ENCODE measurements at regions not wholly inside any gene's neighbourhood (a gene's known extent, or its start where the extent isn't known, plus 50 kb on each side); places are given as distances from the start of the nearest gene placed in this dataset.
A peak's percentile ranks its signal among the peaks of the same experiment; 100 is the strongest.

DNA sequence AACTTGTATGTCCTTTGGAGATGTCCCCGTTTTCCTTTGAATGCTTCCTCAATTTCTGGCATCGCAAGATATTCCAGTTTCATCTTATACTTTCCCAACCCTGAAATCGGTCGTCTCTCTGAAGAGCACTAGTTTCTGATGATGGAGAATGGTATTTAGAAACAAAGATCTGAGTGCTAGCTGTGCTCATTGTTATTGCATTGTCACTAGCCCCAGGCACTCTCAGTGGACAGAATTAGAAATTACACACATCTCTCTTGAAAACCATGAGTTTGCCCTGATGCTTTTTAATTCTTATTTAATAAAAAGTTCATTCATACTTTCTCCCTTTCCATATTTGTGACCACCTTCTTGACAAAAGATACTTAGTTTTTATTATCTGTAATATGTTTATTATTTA, 67.7 kb downstream of the C9orf152 start:
- DNase-seq (no peak), ATAC-seq (no peak)
- peaks cover 10 to 40% (median 24%) of the 10 kb centered on the region in 7 donors for H3K4me1 Mint-ChIP-seq
- Histone ChIP-seq H3K36me3 (ENCODE audit: control insufficient read depth in 2 of 3, insufficient read depth in 3 of 3, low read length in 3 of 3) (no peaks in the 10 kb centered on the region), H3K27me3 (ENCODE audit: control insufficient read depth in 2 of 2, insufficient read depth in 2 of 2, low read length in 2 of 2) (no peaks in the 10 kb centered on the region), H3K4me3 (ENCODE audit: low read length) (no peak overlapping the region), H3K27ac (ENCODE audit: low read depth, low read length) (no peak overlapping the region), H3K4me1 (ENCODE audit: control insufficient read depth in 2 of 2, insufficient read depth in 2 of 2, low read length in 2 of 2) (peaks cover 10 to 12% of the 10 kb centered on the region in 2 donors), H3K9me3 (ENCODE audit: control insufficient read depth in 2 of 3, low read length in 3 of 3) (no peaks in the 10 kb centered on the region)
- H3K36me3 Mint-ChIP-seq, result peaks cover 0 to 30% (median 10%) of the 10 kb centered on the region in 5 donors
- POLR2A ChIA-PET, result no interaction called here
- no peak overlapping the region for H3K4me3 Mint-ChIP-seq
- intact Hi-C loops (cut with micrococcal nuclease), result no loop called here
- CTCF ChIA-PET, result no interaction called here
- no peaks in the 10 kb centered on the region for H3K27me3 Mint-ChIP-seq
- no peak overlapping the region for H3K27ac Mint-ChIP-seq
- peaks cover 0 to 2% (median 0%) of the 10 kb centered on the region in 11 donors for H3K9me3 Mint-ChIP-seq

DNA sequence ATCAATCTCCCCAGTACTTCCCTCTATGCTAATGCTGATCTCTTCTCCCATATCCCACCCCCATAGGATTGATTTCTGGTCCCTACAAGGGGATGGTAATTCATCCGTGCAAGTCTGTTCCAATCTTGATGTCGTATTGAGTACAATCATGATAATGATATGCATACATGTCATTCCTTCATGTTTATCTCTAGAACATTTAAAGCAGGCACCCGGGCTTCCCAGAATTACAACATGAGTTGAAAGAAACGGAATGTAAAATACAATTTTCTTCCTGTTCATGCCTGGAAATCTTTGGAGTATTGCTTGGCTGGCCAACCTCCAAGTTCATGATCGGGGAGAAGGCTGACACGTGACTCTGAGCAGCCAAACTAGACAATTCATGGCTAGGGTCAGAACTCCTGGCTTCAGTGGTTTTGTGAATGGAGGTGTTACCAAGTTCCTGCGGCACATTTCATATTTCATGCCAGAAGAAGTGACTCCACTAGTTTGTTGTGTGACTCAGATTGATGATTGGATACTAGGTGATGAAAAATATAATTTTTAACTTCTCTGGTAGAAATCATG, 66.6 kb downstream of the C9orf152 start:
- H3K4me3 ChIP-seq (ENCODE audit: low read length), result no peak overlapping the region
- H3K4me1 Mint-ChIP-seq, result peaks cover 10 to 48% (median 24%) of the 10 kb centered on the region in 7 donors
- DNase-seq (no peak), ATAC-seq (no peak)
- CTCF ChIA-PET, result no interaction called here
- H3K4me1 ChIP-seq (ENCODE audit: control insufficient read depth in 2 of 2, insufficient read depth in 2 of 2, low read length in 2 of 2), result peaks cover 10 to 12% of the 10 kb centered on the region in 2 donors
- POLR2A ChIA-PET, result no interaction called here
- intact Hi-C loops (cut with micrococcal nuclease), result no loop called here
- H3K27ac Mint-ChIP-seq, result no peak overlapping the region
- peaks cover 0 to 2% (median 0%) of the 10 kb centered on the region in 11 donors for H3K9me3 Mint-ChIP-seq
- no peaks in the 10 kb centered on the region for H3K36me3 ChIP-seq (ENCODE audit: control insufficient read depth in 2 of 3, insufficient read depth in 3 of 3, low read length in 3 of 3)
- H3K27me3 ChIP-seq (ENCODE audit: control insufficient read depth in 2 of 2, insufficient read depth in 2 of 2, low read length in 2 of 2), result no peaks in the 10 kb centered on the region
- H3K27me3 Mint-ChIP-seq, result no peaks in the 10 kb centered on the region
- H3K36me3 Mint-ChIP-seq, result peaks cover 0 to 34% (median 10%) of the 10 kb centered on the region in 5 donors
- no peak overlapping the region for H3K27ac ChIP-seq (ENCODE audit: low read depth, low read length)
- H3K4me3 Mint-ChIP-seq, result no peak overlapping the region
- no peaks in the 10 kb centered on the region for H3K9me3 ChIP-seq (ENCODE audit: control insufficient read depth in 2 of 3, low read length in 3 of 3)

GRCh38 chr9:110142253-110142652, 65.7 kb downstream of the C9orf152 start:
- Histone ChIP-seq H3K27me3 (ENCODE audit: control insufficient read depth in 2 of 2, insufficient read depth in 2 of 2, low read length in 2 of 2) (no peaks in the 10 kb centered on the region), H3K4me1 (ENCODE audit: control insufficient read depth in 2 of 2, insufficient read depth in 2 of 2, low read length in 2 of 2) (peaks cover 10 to 12% of the 10 kb centered on the region in 2 donors), H3K4me3 (ENCODE audit: low read length) (no peak overlapping the region), H3K27ac (ENCODE audit: low read depth, low read length) (no peak overlapping the region), H3K36me3 (ENCODE audit: control insufficient read depth in 2 of 3, insufficient read depth in 3 of 3, low read length in 3 of 3) (no peaks in the 10 kb centered on the region), H3K9me3 (ENCODE audit: control insufficient read depth in 2 of 3, low read length in 3 of 3) (no peaks in the 10 kb centered on the region)
- ChIA-PET CTCF (interaction anchor here (0.5 kb wide), 1 partner anchor 11 kb away, joined by 3 read pairs; no protein-coding TSS in a partner anchor), POLR2A (no interaction called here)
- Mint-ChIP-seq H3K4me1 (peaks cover 10 to 56% (median 25%) of the 10 kb centered on the region in 7 donors), H3K27ac (peak overlapping the region in 4 of 9 donors; percentile 24 to 94 (median 56)), H3K9me3 (no peaks in the 10 kb centered on the region), H3K36me3 (peaks cover 0 to 34% (median 4%) of the 10 kb centered on the region in 5 donors), H3K27me3 (no peaks in the 10 kb centered on the region), H3K4me3 (peak overlapping the region in 1 of 10 donors; percentile 44)
- no peak for ATAC-seq
- no peak for DNase-seq
- intact Hi-C loops (cut with micrococcal nuclease), result no loop called here

GRCh38 chr9:110142868-110143481, 65.0 kb downstream of the C9orf152 start:
- no peaks in the 10 kb centered on the region for H3K27me3 ChIP-seq (ENCODE audit: control insufficient read depth in 2 of 2, insufficient read depth in 2 of 2, low read length in 2 of 2)
- H3K36me3 ChIP-seq (ENCODE audit: control insufficient read depth in 2 of 3, insufficient read depth in 3 of 3, low read length in 3 of 3), result no peaks in the 10 kb centered on the region
- intact Hi-C loops (cut with micrococcal nuclease), result no loop called here
- H3K36me3 Mint-ChIP-seq, result peaks cover 0 to 34% (median 4%) of the 10 kb centered on the region in 5 donors
- no peaks in the 10 kb centered on the region for H3K9me3 ChIP-seq (ENCODE audit: control insufficient read depth in 2 of 3, low read length in 3 of 3)
- H3K27me3 Mint-ChIP-seq, result no peaks in the 10 kb centered on the region
- no peak overlapping the region for H3K4me3 ChIP-seq (ENCODE audit: low read length)
- ATAC-seq (no peak), DNase-seq (no peak)
- peak overlapping the region in 2 of 10 donors; percentile 8 to 75 for H3K4me3 Mint-ChIP-seq
- POLR2A ChIA-PET, result no interaction called here
- H3K4me1 ChIP-seq (ENCODE audit: control insufficient read depth in 2 of 2, insufficient read depth in 2 of 2, low read length in 2 of 2), result peaks cover 10 to 12% of the 10 kb centered on the region in 2 donors
- CTCF ChIA-PET, result interaction anchor here (0.5 to 1.2 kb wide), 3 partner anchors 15 to 674 kb away, joined by 3 read pairs; no protein-coding TSS in a partner anchor
- no peaks in the 10 kb centered on the region for H3K9me3 Mint-ChIP-seq
- peak overlapping the region in 8 of 9 donors; percentile 39 to 94 (median 60) for H3K27ac Mint-ChIP-seq
- peaks cover 16 to 63% (median 30%) of the 10 kb centered on the region in 7 donors for H3K4me1 Mint-ChIP-seq
- H3K27ac ChIP-seq (ENCODE audit: low read depth, low read length), result no peak overlapping the region

DNA sequence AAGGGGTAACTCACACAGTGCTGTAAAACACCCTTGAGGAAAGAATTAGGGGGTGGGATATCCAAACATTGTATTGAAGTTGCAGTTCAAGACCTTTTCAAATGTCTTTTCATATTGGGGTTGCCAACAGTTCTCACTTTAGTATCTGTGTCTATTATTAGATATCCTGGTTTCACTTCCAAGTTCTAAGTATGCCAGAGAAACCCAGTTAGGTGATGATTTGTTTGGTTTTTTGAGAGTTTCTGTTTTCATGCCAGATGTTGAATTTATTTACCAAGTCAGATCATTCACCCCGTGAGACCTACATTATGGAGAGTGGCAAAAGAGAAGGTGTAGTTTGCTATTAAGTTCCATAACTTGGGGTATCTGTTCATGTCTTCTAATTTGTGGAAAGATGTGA, 64.5 kb downstream of the C9orf152 start:
- H3K9me3 Mint-ChIP-seq, result no peaks in the 10 kb centered on the region
- ATAC-seq, result peak; percentile 12
- no peak for DNase-seq
- no peaks in the 10 kb centered on the region for H3K27me3 Mint-ChIP-seq
- Histone ChIP-seq H3K27ac (ENCODE audit: low read depth, low read length) (no peak overlapping the region), H3K4me1 (ENCODE audit: control insufficient read depth in 2 of 2, insufficient read depth in 2 of 2, low read length in 2 of 2) (peaks cover 10 to 12% of the 10 kb centered on the region in 2 donors), H3K4me3 (ENCODE audit: low read length) (no peak overlapping the region), H3K9me3 (ENCODE audit: control insufficient read depth in 2 of 3, low read length in 3 of 3) (no peaks in the 10 kb centered on the region), H3K36me3 (ENCODE audit: control insufficient read depth in 2 of 3, insufficient read depth in 3 of 3, low read length in 3 of 3) (no peaks in the 10 kb centered on the region), H3K27me3 (ENCODE audit: control insufficient read depth in 2 of 2, insufficient read depth in 2 of 2, low read length in 2 of 2) (no peaks in the 10 kb centered on the region)
- CTCF ChIA-PET, result interaction anchor here (0.6 to 1.2 kb wide), 2 partner anchors 15 to 674 kb away, joined by 3 read pairs; no protein-coding TSS in a partner anchor
- intact Hi-C loops (cut with micrococcal nuclease), result no loop called here
- H3K4me3 Mint-ChIP-seq, result peak overlapping the region in 4 of 10 donors; percentile 8 to 75 (median 14)
- peaks cover 0 to 36% (median 4%) of the 10 kb centered on the region in 5 donors for H3K36me3 Mint-ChIP-seq
- peaks cover 21 to 68% (median 36%) of the 10 kb centered on the region in 7 donors for H3K4me1 Mint-ChIP-seq
- H3K27ac Mint-ChIP-seq, result peak overlapping the region in 8 of 9 donors; percentile 22 to 94 (median 80)
- POLR2A ChIA-PET, result no interaction called here

DNA sequence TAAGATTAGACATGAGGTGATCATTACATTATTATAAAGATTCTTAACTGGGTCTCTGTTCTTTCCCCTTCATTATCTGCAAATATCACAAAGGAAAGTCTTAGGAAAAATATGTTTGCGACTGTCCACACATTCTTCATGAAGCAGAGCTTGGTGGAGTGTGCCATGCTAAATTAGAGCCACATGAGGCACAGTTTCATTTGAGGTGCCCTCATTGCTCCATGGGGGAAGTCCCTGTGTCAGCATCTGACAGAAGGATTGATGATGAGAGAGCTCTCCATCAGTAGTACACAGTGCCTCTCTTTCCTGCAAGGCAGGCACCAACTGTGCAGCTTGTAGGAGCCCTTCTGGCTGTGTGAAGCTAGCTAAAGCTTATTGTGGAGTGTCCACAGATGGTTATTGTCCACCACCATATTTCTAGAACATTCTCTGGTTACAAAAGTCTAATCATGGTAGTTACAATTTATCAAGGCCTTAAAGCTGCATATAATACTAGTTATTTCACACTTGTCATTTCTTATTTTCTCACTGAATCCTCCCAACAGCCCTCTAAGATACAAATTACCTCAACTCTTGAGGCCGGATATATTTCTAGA, 63.9 kb downstream of the C9orf152 start:
- no peak overlapping the region for H3K4me3 ChIP-seq (ENCODE audit: low read length)
- peak overlapping the region in 8 of 9 donors; percentile 22 to 94 (median 80) for H3K27ac Mint-ChIP-seq
- H3K9me3 Mint-ChIP-seq, result no peaks in the 10 kb centered on the region
- peaks cover 21 to 71% (median 41%) of the 10 kb centered on the region in 7 donors for H3K4me1 Mint-ChIP-seq
- peaks cover 0 to 35% (median 2%) of the 10 kb centered on the region in 5 donors for H3K36me3 Mint-ChIP-seq
- peak in 5 of 9 donors; percentile 18 to 48 (median 25) for DNase-seq
- no peaks in the 10 kb centered on the region for H3K36me3 ChIP-seq (ENCODE audit: control insufficient read depth in 2 of 3, insufficient read depth in 3 of 3, low read length in 3 of 3)
- intact Hi-C loops (cut with micrococcal nuclease), result no loop called here
- ChIA-PET CTCF (interaction anchor here (1.1 to 1.2 kb wide), 2 partner anchors 14 to 241 kb away, joined by 3 read pairs; no protein-coding TSS in a partner anchor), POLR2A (no interaction called here)
- no peaks in the 10 kb centered on the region for H3K27me3 ChIP-seq (ENCODE audit: control insufficient read depth in 2 of 2, insufficient read depth in 2 of 2, low read length in 2 of 2)
- H3K27ac ChIP-seq (ENCODE audit: low read depth, low read length), result no peak overlapping the region
- H3K9me3 ChIP-seq (ENCODE audit: control insufficient read depth in 2 of 3, low read length in 3 of 3), result no peaks in the 10 kb centered on the region
- peak overlapping the region in 5 of 10 donors; percentile 8 to 75 (median 43) for H3K4me3 Mint-ChIP-seq
- peaks cover 10 to 17% of the 10 kb centered on the region in 2 donors for H3K4me1 ChIP-seq (ENCODE audit: control insufficient read depth in 2 of 2, insufficient read depth in 2 of 2, low read length in 2 of 2)
- peak; percentile 87 for ATAC-seq
- no peaks in the 10 kb centered on the region for H3K27me3 Mint-ChIP-seq

Measured in naive thymus-derived CD4-positive, alpha-beta T cell (primary cell).